ENCODE measurements at regions not wholly inside any gene's neighbourhood (a gene's known extent, or its start where the extent isn't known, plus 50 kb on each side); places are given as distances from the start of the nearest gene placed in this dataset.

DNA sequence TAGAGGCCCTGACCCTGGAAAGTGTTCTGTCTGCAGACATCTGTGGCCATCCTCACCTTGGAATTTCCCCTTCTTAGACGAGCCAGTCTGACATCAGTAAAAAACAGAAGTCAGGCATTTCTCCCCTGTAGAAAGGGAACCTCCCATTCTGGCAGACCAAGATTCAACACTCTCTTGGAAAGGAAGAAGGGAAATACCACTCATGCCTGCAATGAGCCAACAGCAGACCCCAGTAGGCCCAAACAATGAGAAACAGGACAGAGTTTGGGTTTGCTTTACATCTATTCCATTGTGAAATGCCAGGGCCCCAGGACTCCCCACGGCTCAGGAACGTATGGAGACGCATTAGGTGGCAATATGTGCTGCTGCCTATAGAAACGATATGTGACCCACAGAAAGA, 264.0 kb upstream of the NSMCE3 start:
- TF ChIP-seq, protein P1, sequence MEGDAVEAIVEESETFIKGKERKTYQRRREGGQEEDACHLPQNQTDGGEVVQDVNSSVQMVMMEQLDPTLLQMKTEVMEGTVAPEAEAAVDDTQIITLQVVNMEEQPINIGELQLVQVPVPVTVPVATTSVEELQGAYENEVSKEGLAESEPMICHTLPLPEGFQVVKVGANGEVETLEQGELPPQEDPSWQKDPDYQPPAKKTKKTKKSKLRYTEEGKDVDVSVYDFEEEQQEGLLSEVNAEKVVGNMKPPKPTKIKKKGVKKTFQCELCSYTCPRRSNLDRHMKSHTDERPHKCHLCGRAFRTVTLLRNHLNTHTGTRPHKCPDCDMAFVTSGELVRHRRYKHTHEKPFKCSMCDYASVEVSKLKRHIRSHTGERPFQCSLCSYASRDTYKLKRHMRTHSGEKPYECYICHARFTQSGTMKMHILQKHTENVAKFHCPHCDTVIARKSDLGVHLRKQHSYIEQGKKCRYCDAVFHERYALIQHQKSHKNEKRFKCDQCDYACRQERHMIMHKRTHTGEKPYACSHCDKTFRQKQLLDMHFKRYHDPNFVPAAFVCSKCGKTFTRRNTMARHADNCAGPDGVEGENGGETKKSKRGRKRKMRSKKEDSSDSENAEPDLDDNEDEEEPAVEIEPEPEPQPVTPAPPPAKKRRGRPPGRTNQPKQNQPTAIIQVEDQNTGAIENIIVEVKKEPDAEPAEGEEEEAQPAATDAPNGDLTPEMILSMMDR (conservative IDR thresholded peaks at IDR 0.05), result no peak
- TF ChIP-seq ZFX (IDR thresholded peaks at IDR 0.05), result no peak

Measured in C4-2B (cell line).